ENCODE measurements at regions not wholly inside any gene's neighbourhood (a gene's known extent, or its start where the extent isn't known, plus 50 kb on each side); places are given as distances from the start of the nearest gene placed in this dataset.

DNA sequence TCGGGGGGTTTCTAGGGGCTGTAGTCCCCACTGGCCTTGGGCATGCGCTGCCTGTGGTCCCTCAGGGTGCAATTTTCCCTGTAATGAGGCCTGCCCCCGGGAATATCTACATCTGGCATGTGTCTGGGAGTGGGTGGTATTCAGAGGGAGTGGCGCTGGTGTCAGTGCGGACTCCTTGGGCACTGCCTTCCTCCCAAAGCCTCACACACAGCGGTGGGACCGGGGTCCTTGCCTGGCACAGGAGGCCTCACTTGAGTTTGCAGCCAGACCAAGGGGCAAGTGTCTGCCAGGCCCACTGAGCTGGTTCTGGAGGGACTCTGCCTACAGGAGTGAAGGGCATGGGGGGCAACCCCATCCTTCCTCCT, 53.5 kb upstream of the PCSK6 start:
- WGBS = 66% methylated on average over 7 of the region's 7 CpGs
- no peaks in the 10 kb centered on the region for H3K36me3 ChIP-seq
- no peak for DNase-seq (ENCODE audit: low spot score in 2 of 2)
- H3K9me3 ChIP-seq = no peaks in the 10 kb centered on the region
- no peak overlapping the region for H3K27ac ChIP-seq
- H3K27me3 ChIP-seq = peaks cover 32% of the 10 kb centered on the region
- H3K4me3 ChIP-seq = no peak overlapping the region
- TF ChIP-seq POLR2A (IDR thresholded peaks at IDR 0.05) = no peak
- TF ChIP-seq, protein P1, sequence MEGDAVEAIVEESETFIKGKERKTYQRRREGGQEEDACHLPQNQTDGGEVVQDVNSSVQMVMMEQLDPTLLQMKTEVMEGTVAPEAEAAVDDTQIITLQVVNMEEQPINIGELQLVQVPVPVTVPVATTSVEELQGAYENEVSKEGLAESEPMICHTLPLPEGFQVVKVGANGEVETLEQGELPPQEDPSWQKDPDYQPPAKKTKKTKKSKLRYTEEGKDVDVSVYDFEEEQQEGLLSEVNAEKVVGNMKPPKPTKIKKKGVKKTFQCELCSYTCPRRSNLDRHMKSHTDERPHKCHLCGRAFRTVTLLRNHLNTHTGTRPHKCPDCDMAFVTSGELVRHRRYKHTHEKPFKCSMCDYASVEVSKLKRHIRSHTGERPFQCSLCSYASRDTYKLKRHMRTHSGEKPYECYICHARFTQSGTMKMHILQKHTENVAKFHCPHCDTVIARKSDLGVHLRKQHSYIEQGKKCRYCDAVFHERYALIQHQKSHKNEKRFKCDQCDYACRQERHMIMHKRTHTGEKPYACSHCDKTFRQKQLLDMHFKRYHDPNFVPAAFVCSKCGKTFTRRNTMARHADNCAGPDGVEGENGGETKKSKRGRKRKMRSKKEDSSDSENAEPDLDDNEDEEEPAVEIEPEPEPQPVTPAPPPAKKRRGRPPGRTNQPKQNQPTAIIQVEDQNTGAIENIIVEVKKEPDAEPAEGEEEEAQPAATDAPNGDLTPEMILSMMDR (IDR thresholded peaks at IDR 0.05) = no peak
- TF ChIP-seq EP300 (IDR thresholded peaks at IDR 0.05) = no peak
- no peak for TF ChIP-seq POLR2AphosphoS5 (IDR thresholded peaks at IDR 0.05)
- peaks cover 7% of the 10 kb centered on the region for H3K4me1 ChIP-seq

DNA sequence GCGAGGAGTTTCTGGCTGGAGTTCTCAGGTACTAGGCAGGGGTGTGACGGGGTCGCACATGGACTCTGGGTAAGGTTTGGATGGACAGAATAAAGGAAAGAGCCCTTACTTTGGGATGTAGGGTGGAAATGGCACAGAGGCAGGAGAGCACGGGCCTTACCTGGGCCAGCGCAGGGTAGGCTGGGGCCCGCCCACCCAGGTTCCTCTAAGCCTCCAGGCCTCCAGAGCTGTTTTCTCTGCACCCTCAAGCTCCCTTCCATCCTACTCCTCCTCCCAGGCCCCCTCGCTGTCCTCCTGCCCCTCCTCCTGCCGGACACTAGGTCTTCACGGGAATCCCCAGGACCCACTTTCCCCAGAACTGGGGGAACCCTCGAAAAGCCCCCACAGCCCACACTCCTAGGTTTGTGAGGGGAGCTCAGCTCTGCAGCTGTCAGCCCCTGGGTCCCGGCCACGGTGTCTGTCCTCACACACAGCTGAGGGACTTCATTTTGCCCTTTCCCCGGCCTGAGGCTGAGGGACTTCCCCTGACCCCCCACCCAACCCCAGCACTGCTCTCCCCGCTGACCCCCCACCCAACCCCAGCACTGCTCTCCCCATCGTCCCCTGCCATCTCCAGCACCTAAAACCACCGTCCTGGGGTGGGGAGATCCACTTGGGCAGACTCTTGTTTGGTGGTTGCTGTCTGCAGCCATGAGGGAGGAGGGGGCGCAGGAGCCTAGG, 53.0 kb upstream of the PCSK6 start:
- Histone ChIP-seq H3K4me1 (peaks cover 7% of the 10 kb centered on the region), H3K9me3 (no peaks in the 10 kb centered on the region), H3K27me3 (peaks cover 31% of the 10 kb centered on the region), H3K4me3 (no peak overlapping the region), H3K36me3 (no peaks in the 10 kb centered on the region), H3K27ac (no peak overlapping the region)
- DNase-seq (ENCODE audit: low spot score in 2 of 2) = no peak
- 83% methylated on average over 15 of the region's 17 CpGs for WGBS
- TF ChIP-seq, protein P1 (IDR thresholded peaks at IDR 0.05) = no peak
- TF ChIP-seq POLR2A (IDR thresholded peaks at IDR 0.05) = no peak
- no peak for TF ChIP-seq EP300 (IDR thresholded peaks at IDR 0.05)
- no peak for TF ChIP-seq POLR2AphosphoS5 (IDR thresholded peaks at IDR 0.05)

DNA sequence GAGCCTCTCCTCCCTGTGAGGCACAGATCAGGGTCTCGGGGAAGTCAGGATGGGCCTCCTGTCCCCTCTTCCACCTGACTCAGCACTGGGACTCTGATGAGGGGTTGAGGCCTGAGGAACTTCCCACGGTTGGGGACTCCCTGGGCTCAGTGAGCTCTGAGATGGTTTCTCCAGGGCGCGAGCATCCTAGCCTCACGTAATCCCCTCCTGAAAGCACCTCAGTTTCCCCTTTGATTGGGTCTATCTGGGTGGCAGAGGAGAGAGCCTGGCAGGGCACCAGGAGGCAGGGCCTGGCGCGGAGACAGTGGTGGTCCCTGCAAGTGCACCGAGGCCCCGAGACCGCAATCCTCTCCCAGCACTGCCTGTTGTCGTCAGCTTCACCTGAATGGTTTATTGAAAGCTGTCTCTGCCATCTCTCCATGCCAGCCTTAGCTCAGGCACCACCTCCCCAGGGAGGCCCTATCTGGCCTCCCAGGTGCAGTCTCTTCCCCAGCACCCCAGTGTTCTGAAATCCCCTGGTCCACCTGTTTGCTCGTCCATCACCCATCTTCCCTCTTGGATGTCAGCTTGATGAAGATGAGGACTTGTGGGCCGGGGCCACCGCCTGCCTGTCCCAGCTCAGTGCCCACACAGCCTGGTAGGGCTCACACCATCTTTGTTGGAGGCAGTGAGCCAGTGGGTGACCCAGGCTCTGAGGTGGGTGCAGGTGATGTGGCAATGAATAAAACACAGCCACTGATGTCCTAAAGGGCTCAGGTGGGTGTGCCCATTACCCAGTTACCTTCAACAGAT, 52.2 kb upstream of the PCSK6 start:
- peaks cover 7% of the 10 kb centered on the region for H3K4me1 ChIP-seq
- no peak for TF ChIP-seq POLR2A (IDR thresholded peaks at IDR 0.05)
- TF ChIP-seq, protein P1 (IDR thresholded peaks at IDR 0.05) = no peak
- no peak for TF ChIP-seq EP300 (IDR thresholded peaks at IDR 0.05)
- no peak for TF ChIP-seq POLR2AphosphoS5 (IDR thresholded peaks at IDR 0.05)
- H3K4me3 ChIP-seq = no peak overlapping the region
- no peak for DNase-seq (ENCODE audit: low spot score in 2 of 2)
- peaks cover 29% of the 10 kb centered on the region for H3K27me3 ChIP-seq
- no peak overlapping the region for H3K27ac ChIP-seq
- no peaks in the 10 kb centered on the region for H3K36me3 ChIP-seq
- no peaks in the 10 kb centered on the region for H3K9me3 ChIP-seq
- 96% methylated on average over 7 of the region's 14 CpGs for WGBS

DNA sequence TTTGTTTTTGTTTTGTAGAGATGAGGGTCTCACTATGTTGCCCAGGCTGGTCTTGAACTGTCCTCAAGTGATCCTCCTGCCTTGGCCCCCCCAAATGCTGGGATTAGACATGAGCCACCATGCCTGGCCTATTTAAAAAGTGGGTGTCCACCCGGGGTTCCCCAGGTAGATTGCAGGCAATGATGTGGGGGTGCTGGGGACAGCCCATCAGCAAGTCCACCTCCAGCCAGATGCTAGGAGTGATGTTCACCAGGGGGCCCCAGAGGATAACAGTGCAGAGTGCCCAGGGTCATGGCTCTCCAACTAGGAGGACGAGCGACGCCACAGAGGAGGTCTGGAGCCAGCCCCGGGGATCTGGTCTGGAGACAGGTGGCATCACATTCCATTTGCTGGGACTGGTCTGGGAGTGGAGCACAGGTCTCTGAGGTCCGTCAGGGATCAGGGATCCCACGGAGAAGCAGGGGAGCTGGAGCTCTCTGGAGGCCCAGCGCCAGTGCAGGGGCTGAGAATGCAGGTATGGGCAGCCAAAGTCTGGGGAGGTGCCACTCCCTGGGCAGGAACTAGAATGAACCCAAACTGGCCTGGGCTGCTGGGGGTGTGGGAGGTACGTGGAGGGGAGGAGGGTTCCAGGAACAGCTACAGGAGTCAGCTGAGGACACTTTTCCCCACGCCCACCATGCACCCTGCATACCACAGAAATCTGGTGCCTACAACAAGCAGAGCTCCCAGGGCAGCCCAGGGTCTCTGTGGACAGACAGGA, 51.2 kb upstream of the PCSK6 start:
- Histone ChIP-seq H3K4me3 (no peak overlapping the region), H3K9me3 (no peaks in the 10 kb centered on the region), H3K27me3 (peaks cover 34% of the 10 kb centered on the region), H3K36me3 (no peaks in the 10 kb centered on the region), H3K27ac (no peak overlapping the region), H3K4me1 (peaks cover 4% of the 10 kb centered on the region)
- WGBS = 55% methylated on average over 7 of the region's 10 CpGs
- DNase-seq (ENCODE audit: low spot score in 2 of 2) = no peak
- TF ChIP-seq POLR2AphosphoS5 (IDR thresholded peaks at IDR 0.05) = no peak
- TF ChIP-seq EP300 (IDR thresholded peaks at IDR 0.05) = no peak
- no peak for TF ChIP-seq POLR2A (IDR thresholded peaks at IDR 0.05)
- TF ChIP-seq, protein P1 (IDR thresholded peaks at IDR 0.05) = no peak

DNA sequence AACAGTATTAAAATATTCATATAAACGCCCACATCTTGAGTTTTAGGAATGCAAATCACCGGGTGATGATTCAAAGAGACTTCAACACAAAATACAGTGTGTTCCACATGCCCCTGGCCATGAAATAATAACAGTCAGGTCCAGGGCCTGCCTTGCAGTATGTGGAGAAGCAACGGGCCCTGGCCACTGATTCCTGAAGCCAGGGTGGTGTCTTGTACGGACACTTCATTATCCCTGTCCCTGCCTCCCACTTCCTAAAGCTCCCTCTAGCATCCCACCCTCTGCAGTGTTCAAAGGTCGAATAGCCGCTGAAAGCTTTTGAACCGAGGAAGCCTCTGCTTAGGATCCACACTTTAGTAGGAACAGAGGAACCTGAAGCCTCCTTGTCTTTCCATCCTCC, 50.4 kb upstream of the PCSK6 start:
- Histone ChIP-seq H3K4me1 (no peaks in the 10 kb centered on the region), H3K9me3 (no peaks in the 10 kb centered on the region), H3K4me3 (no peak overlapping the region), H3K36me3 (no peaks in the 10 kb centered on the region), H3K27me3 (peaks cover 30% of the 10 kb centered on the region), H3K27ac (no peak overlapping the region)
- WGBS = 87% methylated on average over 7 of the region's 7 CpGs
- TF ChIP-seq EP300 (IDR thresholded peaks at IDR 0.05) = no peak
- no peak for TF ChIP-seq POLR2A (IDR thresholded peaks at IDR 0.05)
- no peak for TF ChIP-seq POLR2AphosphoS5 (IDR thresholded peaks at IDR 0.05)
- TF ChIP-seq, protein P1 (IDR thresholded peaks at IDR 0.05) = no peak
- DNase-seq (ENCODE audit: low spot score in 2 of 2) = no peak
